GM19239 (cell line): ENCODE measurements at regions not wholly inside any gene's neighbourhood (a gene's known extent, or its start where the extent isn't known, plus 50 kb on each side); places are given as distances from the start of the nearest gene placed in this dataset.

Experiments
- DNase-seq: peaks from one replicate; pipeline ENCODE4 v3.0.0; 2011; ENCODE audit warnings: low spot score; ENCODE audit not compliant: insufficient read length
- FAIRE-seq: peaks from 2 replicates; lab custom pipeline; 2011; peaks lifted over from hg19 to GRCh38; lab: Jason Lieb, UNC

GRCh38 chr17:56648321-56648720 lies 54.8 kb downstream of the NOG start:
- FAIRE-seq, result no peak
- no peak for DNase-seq

DNA sequence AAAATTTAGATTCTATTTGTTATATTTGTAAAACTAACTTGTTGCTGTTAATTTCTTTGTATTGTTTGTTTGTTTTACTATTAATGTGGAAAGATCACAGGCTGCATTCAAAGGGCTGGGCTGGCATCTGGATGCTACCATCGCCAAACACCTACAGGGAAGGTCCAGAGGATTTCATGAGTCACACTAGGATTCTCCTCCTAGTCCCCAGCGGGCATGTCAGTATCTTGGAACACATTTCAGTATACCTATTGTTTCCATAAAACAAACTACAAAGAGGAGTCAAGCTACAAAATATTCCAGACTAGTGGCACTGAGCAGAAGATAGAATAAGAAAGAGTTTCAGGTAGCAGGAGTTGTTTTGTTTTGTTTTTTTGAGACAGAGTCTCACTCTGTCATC lies 55.3 kb downstream of the NOG start:
- DNase-seq (no peak), FAIRE-seq (no peak)

DNA sequence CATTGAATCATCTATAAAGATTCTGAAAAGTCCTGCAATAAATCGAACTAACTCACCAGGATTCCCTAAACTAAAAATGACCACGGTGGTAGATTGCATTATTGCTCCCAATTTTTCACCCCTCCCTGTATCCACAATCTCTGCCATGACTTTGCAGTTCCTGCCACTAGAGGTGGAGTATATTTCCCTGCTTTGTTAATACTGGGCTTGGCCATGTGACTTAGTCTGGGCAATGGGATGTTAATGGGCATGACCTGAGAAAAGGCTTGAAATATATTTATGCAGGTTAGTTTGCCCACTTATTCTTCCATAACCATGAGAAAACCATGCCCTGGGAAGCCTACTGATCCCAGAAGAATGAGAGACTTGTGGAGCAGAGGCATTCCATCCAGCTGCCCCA lies 59.1 kb downstream of the NOG start:
- DNase-seq (no peak), FAIRE-seq (no peak)

DNA sequence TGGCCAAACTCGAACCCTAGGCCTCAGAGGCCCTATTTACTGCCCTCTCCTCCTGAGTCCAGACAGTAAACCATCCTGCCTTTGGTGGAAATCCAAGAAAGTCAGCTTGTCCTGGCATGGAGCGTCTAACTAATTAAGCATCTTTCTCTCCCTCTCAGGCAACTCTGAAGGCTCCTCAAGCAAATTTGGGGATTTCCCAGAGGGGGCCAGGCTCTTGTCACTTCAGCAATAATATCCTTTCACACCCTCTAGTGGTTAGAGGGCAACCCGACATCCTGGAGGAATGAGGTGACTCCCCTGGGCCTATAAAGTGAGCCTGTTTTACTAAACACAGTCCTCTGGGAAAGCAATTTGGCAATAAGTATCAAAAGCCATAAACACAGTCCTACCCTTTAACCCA lies 60.4 kb downstream of the NOG start:
- peak; percentile 29 for DNase-seq
- FAIRE-seq, result peak; percentile 47

DNA sequence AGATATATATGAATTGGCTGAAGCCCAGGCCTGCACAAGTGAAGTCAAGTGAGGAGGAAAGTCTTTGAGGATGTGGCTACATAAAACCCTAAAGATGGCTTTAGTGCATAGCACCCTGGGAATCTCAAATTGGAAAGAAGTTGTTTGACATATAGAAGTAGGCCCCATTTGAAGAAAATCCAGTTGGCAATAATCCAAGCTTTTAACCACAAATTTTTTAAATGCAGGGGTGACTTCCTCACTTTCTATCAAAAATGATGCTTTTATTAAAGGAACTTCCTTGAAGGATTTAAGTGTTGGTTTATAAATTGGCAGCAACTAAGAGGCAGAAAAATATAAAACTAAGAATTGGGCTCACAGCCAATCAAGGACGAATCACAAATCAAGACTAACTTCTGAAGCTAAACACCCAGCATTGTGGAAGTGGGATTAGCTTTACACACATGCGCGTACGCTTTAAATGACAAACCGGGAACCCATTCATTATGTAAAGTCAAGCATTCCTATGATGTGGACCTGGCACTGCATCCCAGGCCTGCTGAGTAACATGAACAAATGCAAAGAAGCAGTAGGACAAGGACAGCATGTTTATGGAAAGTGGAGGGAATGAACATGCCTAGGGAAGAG lies 63.3 kb downstream of the NOG start:
- FAIRE-seq (no peak), DNase-seq (no peak)

- DNase-seq (no peak), FAIRE-seq (no peak)
Observed at GRCh38 chr17:56658648-56659047, 65.1 kb downstream of the NOG start.

- FAIRE-seq (no peak), DNase-seq (no peak)
Observed at GRCh38 chr17:56659622-56660021, 66.1 kb downstream of the NOG start.

DNA sequence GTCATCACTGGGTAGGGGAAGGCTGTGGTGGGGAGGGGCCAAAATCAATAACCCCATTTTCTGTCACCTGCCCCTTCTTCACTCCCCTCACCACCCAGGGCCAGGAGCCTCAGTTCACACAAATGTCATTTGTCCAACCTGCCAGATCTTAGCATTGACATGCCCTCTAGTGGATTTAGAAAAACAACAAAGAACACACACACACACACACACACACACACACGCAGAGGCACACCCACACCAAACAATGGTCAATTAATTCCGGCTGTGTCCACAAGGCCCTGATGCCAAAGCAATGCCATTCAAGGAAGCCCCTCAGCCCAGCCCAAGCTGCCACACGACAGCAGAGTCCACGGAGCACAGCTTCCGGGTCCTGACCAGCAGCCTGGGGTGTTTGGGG lies 68.4 kb downstream of the NOG start:
- no peak for FAIRE-seq
- DNase-seq, result no peak

DNA sequence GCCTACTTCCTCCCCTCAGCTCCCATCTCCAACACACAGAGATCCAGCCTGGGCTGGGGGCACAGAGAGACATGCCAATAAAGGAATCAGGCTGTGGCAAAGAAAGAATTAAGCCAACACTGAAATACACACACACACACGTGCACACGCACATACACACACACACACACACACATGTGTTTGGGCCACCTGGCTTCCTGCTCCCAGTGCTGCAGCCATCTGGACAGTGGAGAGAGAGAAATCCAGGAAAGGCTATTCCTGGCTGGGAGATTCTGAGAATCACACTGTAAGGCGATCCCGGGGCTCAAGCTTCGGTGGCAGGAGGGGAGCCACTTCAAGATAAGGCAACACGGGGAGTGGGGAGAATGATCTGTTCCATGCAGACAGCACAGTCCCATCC lies 72.4 kb downstream of the NOG start:
- no peak for FAIRE-seq
- DNase-seq, result no peak

DNA sequence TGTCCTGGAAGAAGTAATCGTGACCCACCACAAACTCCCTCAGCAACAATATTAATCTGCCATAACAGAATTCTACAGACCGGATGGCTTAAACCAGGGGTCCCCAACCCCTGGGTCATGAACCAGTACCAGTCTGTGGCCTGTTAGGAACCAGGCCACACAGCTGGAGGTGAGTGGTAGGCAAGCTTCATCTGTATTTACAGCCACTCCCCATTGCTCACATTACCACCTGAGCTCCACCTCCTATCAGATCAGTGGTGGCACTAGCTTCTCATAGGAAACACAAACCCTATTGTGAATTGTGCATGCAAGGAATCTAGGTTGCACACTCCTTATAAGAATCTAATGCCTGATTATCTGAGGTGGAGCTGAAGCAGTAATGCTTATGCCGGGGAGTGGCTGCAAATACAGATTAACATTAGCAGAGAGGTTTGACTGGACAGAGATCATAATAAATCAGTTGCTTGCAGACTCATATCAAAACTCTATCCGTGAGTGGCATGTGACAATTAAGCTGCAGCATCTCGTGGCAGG lies 74.5 kb downstream of the NOG start:
- DNase-seq, result no peak
- FAIRE-seq, result no peak

DNA sequence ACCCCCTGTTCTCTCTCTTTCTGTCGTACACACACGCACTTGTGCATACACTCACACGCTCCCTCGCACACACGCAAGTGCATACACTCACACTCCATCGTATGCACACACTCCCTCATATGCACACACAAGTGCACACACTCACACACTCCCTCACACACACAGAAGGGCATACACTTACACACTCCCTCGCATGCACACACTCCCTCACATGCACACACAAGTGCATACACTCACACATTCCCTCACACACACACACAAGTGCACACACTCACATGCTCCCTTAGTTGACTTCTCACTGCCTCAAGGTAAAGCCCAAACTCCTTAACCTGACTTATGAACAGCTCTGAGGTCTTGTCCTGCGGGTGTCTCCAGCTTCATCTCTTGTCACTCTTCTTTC lies 78.7 kb downstream of the NOG start:
- FAIRE-seq (no peak), DNase-seq (no peak)

DNA sequence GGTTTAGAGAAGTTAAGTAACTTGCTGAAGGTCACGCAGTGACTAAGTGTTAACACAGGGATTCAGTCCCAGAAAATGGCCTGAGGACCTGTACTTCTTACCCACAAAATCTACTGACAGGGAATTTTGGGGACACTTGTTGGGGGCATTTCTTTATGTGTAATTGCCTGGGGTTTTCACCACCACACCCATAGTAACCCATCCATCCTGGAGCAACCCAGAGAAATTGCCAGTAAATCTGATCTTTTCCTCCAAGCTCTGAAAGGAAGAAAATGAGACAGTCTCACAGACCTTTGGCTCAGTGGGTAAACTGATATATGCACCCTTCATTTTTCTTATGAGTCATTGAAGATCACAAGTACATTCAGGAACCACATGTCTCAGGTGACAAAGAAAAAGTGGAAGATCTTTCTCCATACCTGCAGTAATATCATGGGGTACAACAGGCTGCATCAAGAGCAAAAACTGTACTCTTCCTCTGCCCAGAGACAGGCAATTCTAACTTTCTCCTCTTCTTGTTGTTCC lies 81.0 kb downstream of the NOG start:
- no peak for DNase-seq
- FAIRE-seq, result no peak

DNA sequence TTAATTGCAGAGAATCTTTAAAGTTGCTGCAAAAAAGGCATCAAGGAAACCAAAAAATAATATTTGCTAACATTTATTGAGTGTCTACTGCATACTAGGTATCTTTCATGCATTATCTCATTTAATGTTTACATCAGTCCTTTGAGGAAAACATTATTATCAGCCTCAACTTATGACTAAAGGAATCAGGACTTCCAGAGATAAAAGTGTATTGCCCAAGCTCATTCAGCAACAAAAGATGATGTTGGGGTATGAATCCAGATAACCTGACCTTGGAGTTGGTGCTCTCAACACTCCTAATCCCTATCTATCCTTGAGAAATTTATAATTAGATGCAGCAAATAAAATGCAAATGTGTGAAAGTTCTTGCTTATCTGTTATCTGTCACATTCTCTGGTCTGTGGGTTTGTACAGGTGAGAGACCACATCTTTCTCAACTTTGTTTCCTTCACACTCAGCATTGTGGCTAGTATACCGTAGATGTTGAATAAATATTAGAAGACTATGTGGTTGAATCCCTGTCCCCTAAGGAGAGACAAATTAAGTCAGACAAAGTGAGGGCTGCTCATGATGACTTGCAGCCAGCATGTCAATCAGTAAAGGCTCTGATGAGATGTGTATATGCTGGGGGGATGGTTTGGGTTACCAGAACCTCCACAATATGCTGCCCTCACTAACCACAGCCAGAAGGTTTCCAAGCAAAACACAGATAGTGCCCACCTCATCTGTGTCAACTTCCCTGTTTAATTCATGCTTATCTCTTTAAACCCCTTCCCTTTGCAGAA lies 82.6 kb downstream of the NOG start:
- no peak for FAIRE-seq
- no peak for DNase-seq

- no peak for DNase-seq
- no peak for FAIRE-seq
Observed at GRCh38 chr17:56676810-56677209, 83.3 kb downstream of the NOG start.

- DNase-seq, result no peak
- no peak for FAIRE-seq
Observed at GRCh38 chr17:56678249-56679114, 85.0 kb downstream of the NOG start.

GRCh38 chr17:56679115-56679776 lies 85.7 kb downstream of the NOG start:
- FAIRE-seq, result peak; percentile 72
- DNase-seq, result no peak

GRCh38 chr17:56679777-56680422 lies 86.4 kb downstream of the NOG start:
- FAIRE-seq (no peak), DNase-seq (no peak)

DNA sequence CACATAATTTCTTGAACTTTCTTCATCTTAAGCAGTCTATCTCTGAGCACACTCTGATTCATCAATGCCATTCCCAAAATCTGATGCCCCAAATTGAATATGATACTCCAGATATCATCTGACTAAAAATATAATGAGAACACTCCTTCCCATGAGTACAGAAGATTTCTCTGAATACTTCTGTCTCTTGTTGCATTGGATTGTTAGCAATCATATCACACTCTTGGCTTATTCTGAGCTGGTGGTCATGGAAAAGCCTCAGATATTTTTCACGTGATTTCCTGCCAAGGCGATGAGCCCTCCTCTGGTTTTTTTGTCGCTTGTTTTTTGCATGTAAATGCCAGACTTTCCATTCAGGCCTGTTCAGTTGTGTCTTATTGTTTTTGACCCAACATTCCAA lies 87.2 kb downstream of the NOG start:
- DNase-seq (no peak), FAIRE-seq (no peak)

GRCh38 chr17:56681561-56682266 lies 88.2 kb downstream of the NOG start:
- DNase-seq, result no peak
- no peak for FAIRE-seq
